ENCODE measurements at regions not wholly inside any gene's neighbourhood (a gene's known extent, or its start where the extent isn't known, plus 50 kb on each side); places are given as distances from the start of the nearest gene placed in this dataset.

- TF ChIP-seq CTCF (IDR thresholded peaks at IDR 0.05; ENCODE audit: low read depth, low read length, poor library complexity, severe bottlenecking), result no peak
- no peak for TF ChIP-seq EZH2phosphoT487 (IDR thresholded peaks at IDR 0.05; ENCODE audit: borderline replicate concordance, low read length)
These were observed 200.1 kb upstream of the SHH start for GRCh38 chr7:156012412-156012811.

Data from DOHH2 (cell line).